ENCODE measurements at regions not wholly inside any gene's neighbourhood (a gene's known extent, or its start where the extent isn't known, plus 50 kb on each side); places are given as distances from the start of the nearest gene placed in this dataset.
A peak's percentile ranks its signal among the peaks of the same experiment; 100 is the strongest.
"Not testable (repeated sequence)": the region's sequence is repeated elsewhere in the genome, so short reads cannot be mapped to it uniquely, and the experiment has no call there.

GRCh38 chr16:85203462-85203813, 91.2 kb upstream of the CIBAR2 start:
- DNase-seq (ENCODE audit: low spot score): no peak

GRCh38 chr16:85204242-85205010, 92.2 kb upstream of the CIBAR2 start:
- DNase-seq (ENCODE audit: low spot score): peak; percentile 43

GRCh38 chr16:85205257-85205656, 93.0 kb upstream of the CIBAR2 start:
- DNase-seq (ENCODE audit: low spot score): not testable (repeated sequence)

DNA sequence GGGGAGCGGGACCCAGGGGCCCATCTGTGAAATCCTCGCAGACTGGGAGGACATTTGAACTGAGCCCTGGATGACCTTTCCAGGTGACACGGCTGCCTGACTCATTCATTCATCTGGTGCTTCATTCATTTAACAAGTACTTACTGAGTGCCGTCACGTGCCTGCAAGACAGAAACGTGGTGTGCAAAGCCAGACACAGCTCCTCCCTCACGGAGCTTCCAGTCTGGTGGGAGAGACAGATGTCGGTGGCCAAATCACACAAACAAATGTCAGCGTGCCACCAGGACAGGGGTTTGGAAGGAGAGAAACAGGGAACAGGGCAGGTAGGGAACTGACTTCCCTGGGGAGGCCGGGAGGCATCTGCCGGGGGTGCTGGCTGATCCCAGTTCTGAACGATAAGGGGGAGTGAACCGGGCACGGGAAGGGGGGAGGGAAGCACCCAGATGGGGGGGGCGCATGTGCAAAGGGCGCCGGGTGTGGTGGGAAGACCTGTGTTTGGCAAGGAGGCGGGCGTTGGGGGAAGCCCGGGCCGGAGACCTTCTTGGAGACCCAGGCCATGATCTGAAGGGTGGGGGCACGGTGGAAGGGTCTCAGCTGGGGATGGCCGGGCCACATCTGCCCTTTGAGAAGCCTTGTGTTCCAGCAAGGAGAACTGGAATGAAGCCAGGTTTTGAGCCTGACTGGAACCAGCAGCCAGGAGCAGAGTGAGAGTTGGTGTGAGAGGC, 93.6 kb upstream of the CIBAR2 start:
- no peak for DNase-seq (ENCODE audit: low spot score)

GRCh38 chr16:85206472-85207356, 94.4 kb upstream of the CIBAR2 start:
- DNase-seq (ENCODE audit: low spot score): no peak

DNA sequence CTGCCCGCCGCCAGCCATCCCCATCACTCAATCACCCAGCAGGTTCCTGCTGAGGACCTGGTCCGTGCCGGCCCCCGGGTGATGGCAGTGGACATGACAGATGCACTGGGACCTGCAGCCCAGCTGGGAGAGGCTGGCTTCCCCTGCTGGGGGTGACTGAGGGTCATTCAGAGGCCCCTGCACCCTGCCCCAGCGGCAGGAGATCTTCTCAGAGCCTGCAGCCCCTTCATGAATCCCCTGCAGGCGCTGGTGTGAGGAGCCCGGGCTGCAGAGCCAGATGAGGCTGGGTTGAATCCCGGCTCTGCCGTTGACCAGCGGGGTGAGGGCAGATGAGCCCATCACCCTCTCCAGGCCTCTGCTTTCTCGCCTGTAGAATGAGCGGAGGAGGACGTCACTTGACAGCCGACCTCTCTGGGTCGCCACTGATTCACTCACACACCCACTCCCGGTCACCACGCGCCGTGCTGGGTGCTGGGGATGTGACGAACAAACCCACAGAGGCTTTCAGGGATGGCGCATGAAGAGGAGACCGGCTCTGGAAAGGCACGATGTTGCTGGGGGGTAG, 95.2 kb upstream of the CIBAR2 start:
- DNase-seq (ENCODE audit: low spot score): no peak

DNA sequence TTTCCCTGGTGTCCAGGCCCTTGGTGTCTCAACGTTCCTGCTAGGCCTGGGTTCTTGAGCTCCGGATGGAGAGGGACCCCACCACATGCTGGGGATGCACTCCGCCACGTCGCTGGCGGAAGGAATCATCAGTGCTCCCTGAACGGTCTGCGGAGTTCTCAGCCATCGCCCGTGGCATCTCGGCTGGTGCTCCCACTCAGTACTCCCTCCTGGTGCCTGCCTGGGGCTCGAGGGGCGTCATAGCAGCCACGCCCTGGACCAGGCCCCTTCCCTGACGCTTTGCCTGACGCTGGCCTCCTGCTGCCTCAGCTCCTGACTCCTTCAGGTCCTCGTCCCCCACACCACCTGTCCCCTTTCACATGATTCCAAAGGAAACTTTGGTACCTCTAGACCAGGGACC, 95.9 kb upstream of the CIBAR2 start:
- no peak for DNase-seq (ENCODE audit: low spot score)

- no peak for DNase-seq (ENCODE audit: low spot score)
Observed at GRCh38 chr16:85208643-85209520, 96.6 kb upstream of the CIBAR2 start.

DNA sequence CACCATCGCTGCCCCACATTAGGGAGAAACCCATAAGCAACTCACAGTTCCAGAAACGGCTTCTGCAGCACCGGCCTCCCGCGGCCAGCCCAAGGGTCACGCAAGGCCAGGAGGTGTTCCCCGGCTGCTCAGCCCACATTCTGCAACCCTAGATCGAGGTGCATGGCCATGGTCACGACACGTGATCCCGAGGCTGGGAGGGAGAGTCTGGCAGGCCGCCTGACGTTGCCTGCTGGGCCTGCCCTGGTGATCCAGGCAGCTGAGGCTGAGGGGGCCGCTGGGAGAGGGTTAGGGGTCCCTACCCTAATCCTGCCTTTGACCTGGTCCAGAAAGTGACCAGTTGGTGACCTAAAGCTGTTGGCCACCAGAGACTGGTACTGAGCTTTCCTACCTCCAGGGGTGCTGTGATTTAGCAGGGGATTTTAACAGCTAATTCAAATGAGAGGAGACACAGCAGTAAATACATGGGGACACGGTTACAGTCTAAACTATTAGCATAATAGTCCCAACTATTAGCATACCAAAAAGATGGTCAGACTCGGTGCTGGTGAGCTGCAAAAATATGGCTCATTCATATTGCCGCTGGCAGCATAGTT, 97.4 kb upstream of the CIBAR2 start:
- DNase-seq (ENCODE audit: low spot score): no peak

- peak; percentile 78 for DNase-seq (ENCODE audit: low spot score)
Observed at GRCh38 chr16:85210423-85211169, 98.3 kb upstream of the CIBAR2 start.

DNA sequence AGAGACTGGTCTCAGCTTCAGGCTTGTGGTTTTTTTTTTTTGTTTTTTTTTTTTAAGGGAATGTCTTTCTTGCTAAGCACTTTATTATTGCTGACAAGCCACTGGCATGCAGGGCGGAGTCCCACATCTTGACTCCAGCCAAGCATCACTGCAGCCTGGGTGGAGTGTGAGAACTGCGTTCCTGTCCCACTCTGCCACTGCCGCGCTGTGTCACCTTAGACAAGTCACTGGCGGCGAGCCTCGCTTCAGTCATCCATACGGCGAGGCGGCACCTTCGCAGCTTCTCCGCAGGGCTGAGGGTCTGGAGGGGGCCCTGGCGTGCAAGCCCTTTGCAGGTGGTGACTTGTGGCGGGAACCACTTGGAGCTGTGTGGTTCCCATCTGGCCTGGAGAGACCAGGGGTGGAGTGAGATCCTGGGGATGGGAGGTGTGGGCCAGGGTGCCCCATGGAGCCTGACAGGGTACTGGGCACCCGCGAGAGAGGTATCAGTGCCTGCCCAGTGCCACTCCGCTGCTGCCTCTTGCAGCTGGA, 99.1 kb upstream of the CIBAR2 start:
- DNase-seq (ENCODE audit: low spot score): peak; percentile 90

DNA sequence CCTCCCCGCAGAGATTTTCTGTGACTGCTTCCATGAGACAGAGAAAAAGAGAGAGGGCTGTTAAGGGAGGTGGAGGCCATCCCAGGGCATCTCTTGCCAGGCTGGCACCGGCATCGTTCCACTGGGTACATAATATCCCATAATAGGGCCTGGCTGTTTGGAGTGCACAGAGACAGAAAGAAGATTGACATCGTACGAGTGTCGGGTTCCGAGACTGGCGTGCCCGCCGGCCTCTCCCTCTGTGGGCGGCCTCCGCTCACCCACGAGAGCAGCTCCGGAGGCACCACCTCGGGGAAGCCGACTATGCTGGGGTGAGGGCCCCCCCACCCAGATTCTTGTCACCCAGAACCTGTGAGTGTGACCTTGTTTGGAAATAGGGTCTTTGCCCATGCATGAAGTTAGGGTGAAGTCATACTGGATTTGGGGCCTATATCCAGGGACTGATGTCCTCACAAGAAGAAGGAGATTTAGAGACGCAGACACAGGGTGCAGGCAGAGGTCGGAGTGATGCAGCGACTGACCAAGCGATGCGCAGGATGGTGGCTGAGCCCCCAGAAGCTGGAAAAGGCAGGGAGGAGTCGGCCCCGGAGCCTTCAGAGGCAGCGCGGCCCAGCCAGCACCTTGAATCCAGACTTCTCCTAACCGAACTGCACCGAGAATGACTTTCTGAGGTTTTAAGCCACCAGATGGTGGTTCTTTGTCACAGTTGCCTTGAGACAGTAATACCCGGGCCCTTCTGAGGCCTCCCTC, 101.8 kb upstream of the CIBAR2 start:
- DNase-seq (ENCODE audit: low spot score): no peak

- no peak for DNase-seq (ENCODE audit: low spot score)
Observed at GRCh38 chr16:85215478-85216118, 103.3 kb upstream of the CIBAR2 start.

- no peak for DNase-seq (ENCODE audit: low spot score)
Observed at GRCh38 chr16:85216522-85217375, 104.5 kb upstream of the CIBAR2 start.

- DNase-seq (ENCODE audit: low spot score): peak; percentile 81
Observed at GRCh38 chr16:85220125-85220839, 108.0 kb upstream of the CIBAR2 start.

- DNase-seq (ENCODE audit: low spot score): no peak
Observed at GRCh38 chr16:85220964-85221731, 108.9 kb upstream of the CIBAR2 start.
